SK-N-SH (cell line): ENCODE measurements at regions not wholly inside any gene's neighbourhood (a gene's known extent, or its start where the extent isn't known, plus 50 kb on each side); places are given as distances from the start of the nearest gene placed in this dataset.

ENCODE experiments used
- CTCF ChIA-PET: fragments of 300-600, 350-600 bp; formaldehyde crosslinking; extraction: SDS; loops from one replicate; lab custom pipeline; 2021; lab: Yijun Ruan, JAX
- POLR2A ChIA-PET: fragments of 350-600 bp; sonication (Branson Sonifier 250); formaldehyde crosslinking; extraction: SDS; loops from one replicate; lab custom pipeline; 2020; ENCODE audit warnings: antibody characterized with exemption, inconsistent platforms; lab: Yijun Ruan, JAX
- DNase-seq: peaks from one replicate; pipeline ENCODE4 v3.0.0; 2012
- H2AFZ ChIP-seq: fragments of 200-600 bp; sonication (generic); 2 replicates; pipeline ENCODE4 v1.8.1; 2016; ENCODE audit warnings: antibody characterized with exemption, mild to moderate bottlenecking, low read depth
- H3F3A ChIP-seq: fragments of 200-600 bp; sonication (generic); replicated peaks from 2 replicates; pipeline ENCODE3; 2016; ENCODE audit warnings: antibody characterized with exemption, mild to moderate bottlenecking; ENCODE audit not compliant: insufficient read depth
- H3K27ac ChIP-seq, 2 experiments: fragments of 200-500 bp in 1 of 2; fragments of 200-600 bp in 1 of 2; sonication (Bioruptor generic) in 1 of 2; sonication (generic), shearing (Covaris generic) in 1 of 2; 2 replicates each; pipeline versions ENCODE4 v1.5.1 to v1.6.1; 2014 to 2016; ENCODE audit warnings: low read depth in 2 of 2, inconsistent platforms in 1 of 2, low read length in 1 of 2, mild to moderate bottlenecking in 1 of 2, mixed read lengths in 1 of 2
- H3K27me3 ChIP-seq: fragments of 200-600 bp; sonication (generic), shearing (Covaris generic); 2 replicates; pipeline ENCODE4 v1.6.1; 2016; ENCODE audit warnings: mixed run types; ENCODE audit not compliant: insufficient read depth
- H3K36me3 ChIP-seq, 2 experiments: fragments of 200-500 bp in 1 of 2; fragments of 200-600 bp in 1 of 2; sonication (Bioruptor generic) in 1 of 2; sonication (generic) in 1 of 2; replicated peaks in 1 of 2; 2 replicates each; pipeline versions ENCODE3 to v1.5.1; 2014 to 2016; ENCODE audit warnings: low read length in 1 of 2, mild to moderate bottlenecking in 1 of 2; ENCODE audit not compliant: insufficient read depth in 2 of 2, control insufficient read depth in 1 of 2
- H3K4me1 ChIP-seq, 2 experiments: fragments of 200-500 bp in 1 of 2; fragments of 200-600 bp in 1 of 2; sonication (Bioruptor generic) in 1 of 2; sonication (generic), shearing (Covaris generic) in 1 of 2; 2 replicates each; pipeline versions ENCODE4 v1.5.1 to v1.6.1; 2014 to 2016; ENCODE audit warnings: low read depth in 1 of 2, low read length in 1 of 2, mixed run types in 1 of 2; ENCODE audit not compliant: insufficient read depth in 2 of 2, control insufficient read depth in 1 of 2
- H3K4me2 ChIP-seq: fragments of 200-600 bp; sonication (generic), shearing (Covaris generic); 2 replicates; pipeline ENCODE4 v1.6.1; 2017; ENCODE audit warnings: mixed run types
- H3K4me3 ChIP-seq, 2 experiments: fragments of 200-500 bp in 1 of 2; fragments of 200-600 bp in 1 of 2; sonication (Bioruptor generic) in 1 of 2; sonication (generic), shearing (Covaris generic) in 1 of 2; 2 replicates each; pipeline versions ENCODE4 v1.5.1 to v1.8.1; 2014 to 2016; ENCODE audit warnings: low read depth in 2 of 2, inconsistent platforms in 1 of 2, low read length in 1 of 2, mild to moderate bottlenecking in 1 of 2, mixed read lengths in 1 of 2, moderate library complexity in 1 of 2
- H3K79me2 ChIP-seq: fragments of 200-600 bp; sonication (generic); 2 replicates; pipeline ENCODE4 v1.8.1; 2017; ENCODE audit warnings: mild to moderate bottlenecking; ENCODE audit not compliant: insufficient read depth
- H3K9ac ChIP-seq: fragments of 200-600 bp; sonication (generic); 2 replicates; pipeline ENCODE4 v1.6.1; 2017; ENCODE audit warnings: mixed run types
- H3K9me2 ChIP-seq: fragments of 200-600 bp; sonication (generic); 2 replicates; pipeline ENCODE4 v1.6.1; 2017; ENCODE audit warnings: mixed run types
- H3K9me3 ChIP-seq: fragments of 200-600 bp; sonication (generic); 2 replicates; pipeline ENCODE4 v1.6.1; 2017; ENCODE audit warnings: mixed run types, mild to moderate bottlenecking, moderate library complexity
- H4K20me1 ChIP-seq: fragments of 200-600 bp; sonication (generic); 2 replicates; pipeline ENCODE4 v1.6.1; 2017; ENCODE audit warnings: mild to moderate bottlenecking, mixed run types; ENCODE audit not compliant: insufficient read depth
- CTCF ChIP-seq: fragments of 200-600 bp; sonication (generic); IDR thresholded peaks from 2 replicates; pipeline ENCODE4 v1.6.1; 2017; ENCODE audit warnings: antibody characterized with exemption, mild to moderate bottlenecking, moderate library complexity
- ELF1 ChIP-seq: IDR thresholded peaks from 2 replicates; pipeline ENCODE4 v1.4.0; 2012
- FOXM1 ChIP-seq: IDR thresholded peaks from 2 replicates; pipeline ENCODE4 v1.4.0; 2012; ENCODE audit warnings: low read depth, mild to moderate bottlenecking
- GATA2 ChIP-seq: sonication (generic); formaldehyde crosslinking; IDR thresholded peaks from 2 replicates; pipeline ENCODE4 v1.5.0; 2020; ENCODE audit warnings: mild to moderate bottlenecking, missing genetic modification reagents
- IRF3 ChIP-seq: fragments of 150-350 bp; IDR thresholded peaks from 2 replicates; pipeline ENCODE4 v1.6.1; 2016; ENCODE audit warnings: mild to moderate bottlenecking, low read depth, low read length
- MXI1 ChIP-seq: IDR thresholded peaks from 2 replicates; pipeline ENCODE4 v1.6.1; 2012; ENCODE audit warnings: mild to moderate bottlenecking, low read depth, low read length, improper control_type of control experiment
- NFIC ChIP-seq: IDR thresholded peaks from 2 replicates; pipeline ENCODE4 v1.4.0; 2012; ENCODE audit warnings: borderline replicate concordance
- PBX3 ChIP-seq: IDR thresholded peaks from 2 replicates; pipeline ENCODE4; 2012
- RAD21 ChIP-seq: IDR thresholded peaks from 2 replicates; pipeline ENCODE4 v1.6.1; 2012; ENCODE audit warnings: mild to moderate bottlenecking, low read length
- REST ChIP-seq: IDR thresholded peaks from 2 replicates; pipeline ENCODE4 v1.6.1; 2012; ENCODE audit warnings: mild to moderate bottlenecking, low read depth, low read length, moderate library complexity
- RFX5 ChIP-seq: IDR thresholded peaks from 2 replicates; pipeline ENCODE4 v1.6.1; 2012; ENCODE audit warnings: mild to moderate bottlenecking, improper control_type of control experiment, low read length
- RXRA ChIP-seq: IDR thresholded peaks from 2 replicates; pipeline ENCODE4 v1.4.0; 2012; ENCODE audit warnings: low read depth, mild to moderate bottlenecking, borderline replicate concordance
- SMC3 ChIP-seq: IDR thresholded peaks from 2 replicates; pipeline ENCODE4 v1.6.1; 2012; ENCODE audit warnings: low read depth, low read length, improper control_type of control experiment
- TAF1 ChIP-seq: IDR thresholded peaks from 2 replicates; pipeline ENCODE4 v1.6.1; 2012; ENCODE audit warnings: low read depth, mild to moderate bottlenecking, low read length, moderate library complexity, borderline replicate concordance
- TEAD4 ChIP-seq: IDR thresholded peaks from 2 replicates; pipeline ENCODE4 v1.4.0; 2012; ENCODE audit warnings: mild to moderate bottlenecking, borderline replicate concordance; ENCODE audit not compliant: insufficient read depth
- USF2 ChIP-seq: fragments of 150-350 bp; IDR thresholded peaks from 2 replicates; pipeline ENCODE4 v1.6.1; 2017; ENCODE audit warnings: antibody characterized with exemption, low read length, low read depth, borderline replicate concordance
- YY1 ChIP-seq: IDR thresholded peaks from 2 replicates; pipeline ENCODE4 v1.4.0; 2012; ENCODE audit warnings: low read depth, mild to moderate bottlenecking
- ZBTB33 ChIP-seq: IDR thresholded peaks from 2 replicates; pipeline ENCODE4 v1.4.0; 2012; ENCODE audit warnings: low read depth, borderline replicate concordance
- WGBS: methylation state at CpG from one replicate; pipeline ENCODE4 v1.1.6; 2017; ENCODE audit warnings: low lambda C conversion rate; 5-methylcytosine and 5-hydroxymethylcytosine counted together

- TF ChIP-seq ZBTB33: no peak
- TF ChIP-seq TAF1: no peak
- TF ChIP-seq ELF1: no peak
- TF ChIP-seq RFX5: no peak
- no peak for TF ChIP-seq NFIC
- no peak for TF ChIP-seq REST
These were observed 230.4 kb downstream of the EDA2R start (continued) for GRCh38 chrX:66408507-66408906.

- ChIA-PET CTCF (no interaction called here), POLR2A (no interaction called here)
- no peak overlapping the region for H3K4me3 ChIP-seq
- DNase-seq: no peak
- H3K27me3 ChIP-seq: no peaks in the 10 kb centered on the region
- H3K79me2 ChIP-seq: no peaks in the 10 kb centered on the region
- H4K20me1 ChIP-seq: no peaks in the 10 kb centered on the region
- H3F3A ChIP-seq: no peaks in the 10 kb centered on the region
- H3K27ac ChIP-seq: no peak overlapping the region
- no peak overlapping the region for H3K4me2 ChIP-seq
- WGBS: 0% methylated on average over 1 of the region's 1 CpG
- no peak overlapping the region for H2AFZ ChIP-seq
- no peak overlapping the region for H3K9ac ChIP-seq
- no peaks in the 10 kb centered on the region for H3K4me1 ChIP-seq
- H3K9me3 ChIP-seq: no peaks in the 10 kb centered on the region
- H3K36me3 ChIP-seq: no peaks in the 10 kb centered on the region
- H3K9me2 ChIP-seq: no peaks in the 10 kb centered on the region
- no peak for TF ChIP-seq USF2
- no peak for TF ChIP-seq NFIC
- no peak for TF ChIP-seq ZBTB33
- TF ChIP-seq TEAD4: no peak
- no peak for TF ChIP-seq PBX3
- TF ChIP-seq FOXM1: no peak
- TF ChIP-seq IRF3: no peak
- TF ChIP-seq TAF1: no peak
- no peak for TF ChIP-seq CTCF
- no peak for TF ChIP-seq SMC3
- no peak for TF ChIP-seq RXRA
- no peak for TF ChIP-seq MXI1
- TF ChIP-seq YY1: no peak
- no peak for TF ChIP-seq GATA2 (CRISPR knock-in tag)
- TF ChIP-seq RAD21: no peak
- TF ChIP-seq RFX5: no peak
These were observed 228.1 kb downstream of the EDA2R start for GRCh38 chrX:66410806-66411205.
